8988T (cell line): ENCODE measurements at regions not wholly inside any gene's neighbourhood (a gene's known extent, or its start where the extent isn't known, plus 50 kb on each side); places are given as distances from the start of the nearest gene placed in this dataset.

Source experiments
- DNase-seq: peaks from one replicate; pipeline ENCODE4 v3.0.0; 2011

- no peak for DNase-seq
Measured at GRCh38 chr3:182609575-182610156, 183.6 kb upstream of the ATP11B start.

GRCh38 chr3:182612332-182612731 lies 181.0 kb upstream of the ATP11B start:
- DNase-seq: no peak

DNA sequence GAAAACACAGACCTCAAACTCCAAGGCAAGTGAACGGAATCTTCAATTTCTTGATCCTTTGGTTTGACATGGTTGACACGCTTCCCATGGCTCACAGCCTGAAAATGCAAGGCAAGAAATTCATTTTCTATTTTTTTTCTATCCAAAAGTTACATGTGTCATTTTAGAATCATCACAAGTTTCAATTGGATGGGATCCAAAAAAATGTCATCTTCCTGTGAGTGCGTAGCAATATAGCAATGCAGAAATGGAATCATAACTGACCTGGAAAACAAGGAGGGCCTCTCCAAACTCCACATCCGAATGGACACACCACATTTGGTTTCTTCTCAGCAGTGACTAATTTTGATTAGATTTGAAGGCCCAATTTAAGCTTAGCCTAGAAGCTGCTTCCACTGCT lies 175.8 kb upstream of the ATP11B start:
- DNase-seq: no peak

DNA sequence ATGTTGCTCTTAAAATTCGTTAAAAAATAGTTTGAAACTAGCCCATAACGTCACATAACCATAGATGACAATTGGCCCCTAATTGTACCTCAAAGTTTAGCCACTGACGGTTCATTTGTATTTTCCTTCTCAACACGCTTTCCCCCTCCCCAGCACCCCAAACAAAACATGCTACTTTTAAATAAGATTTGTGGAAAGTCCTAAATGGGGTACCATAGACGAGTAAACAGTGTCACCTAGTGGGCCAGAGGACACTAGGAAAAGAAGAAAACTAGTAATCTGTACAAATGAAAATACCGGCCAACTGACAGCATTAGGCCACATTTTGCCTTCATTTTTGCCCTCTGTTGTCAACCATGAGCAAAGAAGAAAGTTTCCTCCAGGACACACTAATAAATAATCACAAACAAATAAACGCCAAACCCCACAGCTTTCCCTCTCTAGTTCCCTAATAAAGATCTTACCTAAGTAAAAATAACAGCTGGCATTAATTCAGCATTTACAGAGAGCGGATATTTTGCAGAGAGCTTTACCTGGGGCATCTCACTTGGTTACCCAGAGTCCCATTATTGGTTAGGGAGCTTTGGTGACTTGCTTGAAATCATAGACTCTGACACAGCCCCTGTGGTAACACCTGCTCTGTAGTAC lies 175.1 kb upstream of the ATP11B start:
- no peak for DNase-seq

DNA sequence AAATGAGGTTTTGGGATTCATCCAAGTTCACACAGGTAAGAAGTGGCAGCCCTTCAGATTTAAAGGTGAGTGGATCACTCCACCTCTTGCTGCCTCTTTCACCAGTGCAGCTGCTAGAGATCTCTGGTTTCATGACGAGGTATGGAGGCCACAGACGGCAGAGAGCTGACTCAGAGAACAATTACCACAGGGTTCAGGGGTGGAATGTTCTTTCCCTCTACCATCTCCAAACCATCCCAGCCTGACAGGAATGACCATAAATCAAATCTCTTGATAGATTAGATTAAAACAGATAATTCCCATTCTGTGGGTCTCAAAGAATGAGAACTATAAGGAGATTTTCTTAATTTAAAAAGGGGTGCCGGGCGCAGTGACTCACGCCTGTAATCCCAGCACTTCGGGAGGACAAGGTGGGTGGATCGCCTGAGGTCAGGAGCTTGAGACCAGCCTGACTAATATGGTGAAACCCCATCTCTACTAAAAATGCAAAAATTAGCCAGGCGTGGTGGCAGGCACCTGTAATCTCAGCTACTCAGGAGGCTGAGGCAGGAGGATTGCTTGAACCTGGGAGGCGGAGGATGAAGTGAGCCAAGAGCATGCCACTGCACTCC lies 174.2 kb upstream of the ATP11B start:
- no peak for DNase-seq

DNA sequence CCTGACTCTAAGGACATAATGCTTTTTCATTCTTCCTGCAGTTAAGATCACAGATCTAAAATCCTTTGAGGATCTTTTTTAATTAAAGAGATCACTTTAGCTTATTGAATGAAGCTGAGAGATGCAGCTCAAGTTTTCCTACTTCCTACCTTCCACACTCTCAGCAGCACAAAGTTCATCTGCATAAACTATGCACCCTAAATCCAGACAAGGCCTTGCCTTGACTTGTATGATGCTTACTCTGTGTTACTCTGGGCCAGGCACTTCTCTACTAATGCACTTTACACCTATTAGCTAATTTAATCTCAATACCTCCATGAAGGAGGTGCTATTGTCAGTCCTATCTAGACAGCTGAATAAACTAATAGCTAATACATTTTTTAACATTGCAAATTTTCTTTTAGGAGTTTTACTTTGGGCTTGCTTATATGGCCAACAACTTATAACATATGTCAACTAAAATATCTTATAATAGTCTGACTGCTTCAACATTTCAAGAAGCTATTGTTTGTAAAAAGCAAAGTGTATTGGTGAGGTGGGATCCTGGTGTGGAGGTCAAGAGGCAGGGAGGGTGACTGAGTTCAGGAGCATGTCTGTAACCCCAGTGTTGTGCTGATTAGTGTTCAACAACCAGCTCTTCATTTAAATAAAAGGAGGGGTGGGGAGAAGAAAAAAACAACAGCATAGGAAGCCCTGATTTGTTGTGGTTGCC lies 172.4 kb upstream of the ATP11B start:
- DNase-seq: no peak

DNA sequence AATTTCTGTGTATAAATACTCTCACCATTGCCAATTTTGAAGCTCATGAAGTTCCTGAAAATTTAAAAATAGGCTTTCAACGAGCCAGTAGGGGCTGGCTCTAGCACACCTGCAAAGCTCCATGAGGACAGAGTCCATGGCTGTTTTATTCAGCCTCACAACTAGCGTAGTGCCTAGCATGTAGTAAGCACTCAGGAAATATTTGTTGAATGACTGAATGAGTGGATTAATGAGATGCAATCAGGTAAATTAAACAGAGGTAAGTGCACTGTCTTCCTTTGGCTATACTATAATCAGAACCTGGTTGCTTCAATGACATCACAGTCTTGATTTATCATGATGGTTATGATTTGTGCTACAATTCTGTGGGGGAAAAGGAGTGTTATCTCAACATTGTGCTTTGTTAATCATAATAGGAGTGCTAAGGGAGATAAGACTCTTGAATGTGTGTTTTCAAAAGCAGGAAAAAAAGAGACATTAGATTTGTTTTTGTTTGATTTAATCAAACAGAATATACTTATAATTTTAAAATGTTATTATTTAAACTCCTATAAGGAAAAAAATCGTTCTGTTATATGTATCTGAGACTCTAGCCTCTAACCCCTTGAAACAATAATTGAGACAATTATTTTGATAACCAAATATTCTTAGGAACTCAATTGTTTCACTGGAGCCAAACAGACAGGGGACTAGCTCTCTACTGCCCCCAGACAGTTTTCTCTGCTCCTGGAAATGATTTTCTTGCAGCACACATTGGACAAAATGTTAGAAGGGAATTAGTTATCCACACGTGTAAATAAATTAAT lies 171.7 kb upstream of the ATP11B start:
- DNase-seq: no peak

GRCh38 chr3:182622241-182622545 lies 171.1 kb upstream of the ATP11B start:
- DNase-seq: no peak

DNA sequence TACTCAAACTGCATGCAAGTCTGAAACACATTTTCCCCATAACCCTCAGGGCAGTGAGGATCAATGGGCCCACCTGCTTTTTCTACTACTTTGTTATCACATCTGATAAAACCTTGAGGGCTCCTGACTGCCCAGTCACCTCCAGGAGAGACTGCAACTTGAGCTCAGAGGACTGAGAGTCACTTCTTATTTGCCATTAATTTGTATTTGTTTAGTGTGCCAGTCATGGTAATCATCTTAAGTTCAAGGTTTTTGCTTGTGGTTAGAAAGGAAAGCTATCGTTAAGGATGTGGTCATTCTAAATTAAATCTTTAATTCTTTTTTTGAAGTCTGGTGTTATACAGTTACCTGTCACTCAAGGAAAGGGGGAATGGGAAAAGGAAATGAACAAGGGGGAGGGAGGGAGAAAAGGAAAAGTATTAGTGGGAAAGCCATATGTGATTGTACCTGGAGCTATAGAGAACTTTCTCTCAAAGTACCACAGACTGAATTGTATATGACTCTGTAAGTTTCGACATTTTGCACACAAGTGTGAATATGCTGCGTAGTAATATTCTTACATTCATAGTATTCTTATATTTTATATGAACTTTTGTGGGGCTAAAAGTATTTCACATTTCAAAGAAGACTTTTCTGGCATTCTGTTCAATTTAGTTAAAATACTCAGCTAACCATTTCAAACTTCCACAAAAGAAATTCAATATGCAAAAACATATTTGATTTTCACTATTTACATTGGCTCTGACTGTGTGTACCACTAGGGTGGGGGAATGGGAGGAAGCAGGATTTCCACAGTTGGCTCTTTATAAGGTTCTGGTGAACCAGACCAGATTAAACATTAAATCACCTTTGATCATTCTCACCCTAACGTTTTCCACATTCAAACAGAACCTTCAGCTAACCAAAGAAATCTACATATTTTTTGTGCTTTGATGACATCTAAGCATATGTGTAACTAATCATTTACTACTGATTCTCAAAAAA lies 166.5 kb upstream of the ATP11B start:
- no peak for DNase-seq

DNA sequence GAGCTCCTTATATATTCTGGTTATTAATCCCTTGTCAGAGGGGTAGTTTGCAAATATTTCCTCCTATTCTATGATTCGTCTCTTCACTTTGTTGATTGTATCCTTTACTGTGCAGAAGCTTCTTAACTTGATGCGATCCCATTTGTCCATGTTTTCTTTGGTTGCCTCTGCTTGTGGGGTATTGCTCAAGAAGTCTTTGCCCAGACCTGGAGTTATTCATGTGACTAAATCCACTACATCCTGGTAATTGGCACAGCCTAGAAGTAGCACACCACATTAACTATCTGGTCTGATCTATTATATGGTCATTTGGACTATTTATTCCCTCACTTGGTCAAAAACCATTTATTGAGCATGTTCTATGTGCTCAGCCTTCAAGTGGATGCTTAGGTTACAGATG lies 164.8 kb upstream of the ATP11B start:
- no peak for DNase-seq

GRCh38 chr3:182629521-182629920 lies 163.8 kb upstream of the ATP11B start:
- no peak for DNase-seq

DNA sequence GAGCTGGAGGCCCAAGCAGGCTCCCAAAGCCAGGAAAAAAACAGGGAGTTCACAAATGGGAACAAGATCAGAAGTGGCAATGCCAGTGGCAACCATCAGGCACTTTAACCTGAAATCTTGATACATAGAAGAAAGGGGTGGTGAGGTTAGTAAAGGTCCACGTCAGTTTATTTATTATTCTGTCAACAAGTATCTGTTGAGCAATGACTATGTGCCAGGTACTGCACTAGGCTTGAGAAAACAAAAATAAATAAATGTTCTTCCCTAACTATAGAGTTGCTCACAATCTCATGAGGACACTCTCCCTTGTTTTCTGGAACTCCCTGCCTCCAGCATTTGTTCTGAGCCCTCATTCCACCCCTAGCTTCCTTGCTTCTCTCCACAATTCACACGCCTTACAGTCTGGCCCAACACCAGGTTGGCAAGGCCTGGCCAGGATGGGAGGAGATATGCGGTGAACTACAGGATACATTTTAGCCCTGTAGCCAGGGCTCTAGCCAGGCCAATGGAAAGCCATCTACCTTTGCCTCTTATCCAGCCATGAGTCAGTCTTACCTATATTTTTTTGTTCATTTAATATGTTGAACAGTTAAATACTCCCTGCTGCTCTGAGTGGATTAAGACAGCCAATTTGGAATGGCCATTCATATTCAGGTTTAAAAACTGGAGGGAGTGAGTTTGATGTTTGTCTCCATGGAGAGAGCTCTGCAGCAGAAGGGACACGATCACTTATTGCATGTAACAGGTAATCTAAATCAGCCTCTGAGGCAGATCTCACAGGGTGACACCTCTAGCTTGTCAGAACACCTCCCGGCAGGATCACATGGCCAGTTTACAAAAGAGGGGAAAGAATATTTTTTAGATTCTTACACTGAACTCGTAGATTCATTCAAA lies 161.9 kb upstream of the ATP11B start:
- DNase-seq: no peak

GRCh38 chr3:182632077-182632393 lies 161.3 kb upstream of the ATP11B start:
- no peak for DNase-seq

DNA sequence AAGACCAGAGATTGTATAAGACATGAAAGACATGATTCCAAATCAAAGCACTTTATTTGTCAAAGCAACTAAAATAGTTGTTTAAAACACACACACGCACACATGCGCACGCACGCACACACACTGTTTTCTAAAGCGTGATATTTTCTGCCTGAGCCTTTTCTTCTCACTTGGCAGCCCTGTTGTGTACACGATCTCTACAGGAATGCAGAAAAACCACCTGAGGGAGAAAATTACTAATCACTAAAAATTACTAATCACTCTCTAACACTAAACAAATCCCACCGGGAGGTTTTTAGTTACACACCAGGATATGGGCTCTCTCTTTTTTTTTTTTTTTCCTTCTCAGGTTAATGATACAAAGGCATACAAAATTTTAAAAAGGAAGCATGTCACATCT lies 160.1 kb upstream of the ATP11B start:
- no peak for DNase-seq

GRCh38 chr3:182636646-182637045 lies 156.7 kb upstream of the ATP11B start:
- DNase-seq: no peak

DNA sequence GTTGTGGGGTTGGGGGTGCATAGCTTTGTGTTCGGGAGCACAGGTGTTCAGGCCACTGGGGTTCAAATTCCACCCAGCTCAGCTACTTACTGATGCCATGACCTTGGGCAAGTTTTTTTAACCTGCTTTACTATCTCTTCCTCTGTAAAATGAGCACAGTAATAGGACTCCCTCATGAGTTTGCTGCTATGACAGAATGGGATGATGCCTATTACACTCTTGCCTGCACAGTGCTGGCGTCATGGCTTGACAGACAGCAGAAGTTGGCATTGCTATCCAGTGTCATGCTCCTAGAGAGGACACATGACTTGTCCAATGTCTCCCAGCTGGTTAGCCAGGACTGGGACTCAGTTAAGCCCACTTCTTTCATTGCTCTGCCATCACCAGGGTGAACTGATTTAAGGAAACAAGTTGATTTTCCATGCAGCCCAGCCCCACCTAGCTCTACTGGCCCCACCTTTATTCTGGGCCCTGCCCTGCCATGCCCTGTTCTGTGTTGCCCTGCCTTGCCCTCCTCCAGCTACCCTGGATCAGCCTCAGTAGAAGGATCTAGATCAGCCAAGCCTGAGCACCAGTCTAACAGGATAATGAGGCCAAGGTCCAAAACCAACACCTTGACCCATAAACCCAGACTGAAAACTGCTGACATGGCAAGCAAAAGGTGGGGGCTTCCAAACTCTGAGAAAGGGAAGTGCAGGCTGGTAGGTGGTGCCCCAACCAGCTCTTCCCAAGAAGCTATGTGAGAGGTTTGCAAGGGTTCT lies 155.8 kb upstream of the ATP11B start:
- DNase-seq: no peak

DNA sequence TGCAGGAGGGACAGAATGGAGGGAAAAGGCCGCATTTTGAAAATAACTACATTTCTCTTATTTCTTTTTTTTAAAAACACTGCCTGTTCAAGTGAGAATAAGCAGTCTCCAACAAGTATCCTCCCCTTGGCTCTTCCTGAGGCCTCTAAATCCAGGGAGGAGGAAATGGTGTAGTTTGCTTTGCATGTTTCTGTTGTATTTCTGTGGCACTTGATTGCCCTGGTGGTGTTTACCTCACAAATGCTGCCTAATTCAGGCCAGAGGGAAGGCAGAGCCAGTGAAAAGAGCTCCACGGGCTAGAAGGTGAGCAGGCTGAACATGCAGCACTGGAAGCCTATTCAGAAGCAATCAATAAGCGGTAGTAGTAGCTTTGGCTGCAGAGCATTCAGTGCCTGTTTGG lies 149.3 kb upstream of the ATP11B start:
- no peak for DNase-seq

GRCh38 chr3:182644790-182645433 lies 148.4 kb upstream of the ATP11B start:
- DNase-seq: no peak

DNA sequence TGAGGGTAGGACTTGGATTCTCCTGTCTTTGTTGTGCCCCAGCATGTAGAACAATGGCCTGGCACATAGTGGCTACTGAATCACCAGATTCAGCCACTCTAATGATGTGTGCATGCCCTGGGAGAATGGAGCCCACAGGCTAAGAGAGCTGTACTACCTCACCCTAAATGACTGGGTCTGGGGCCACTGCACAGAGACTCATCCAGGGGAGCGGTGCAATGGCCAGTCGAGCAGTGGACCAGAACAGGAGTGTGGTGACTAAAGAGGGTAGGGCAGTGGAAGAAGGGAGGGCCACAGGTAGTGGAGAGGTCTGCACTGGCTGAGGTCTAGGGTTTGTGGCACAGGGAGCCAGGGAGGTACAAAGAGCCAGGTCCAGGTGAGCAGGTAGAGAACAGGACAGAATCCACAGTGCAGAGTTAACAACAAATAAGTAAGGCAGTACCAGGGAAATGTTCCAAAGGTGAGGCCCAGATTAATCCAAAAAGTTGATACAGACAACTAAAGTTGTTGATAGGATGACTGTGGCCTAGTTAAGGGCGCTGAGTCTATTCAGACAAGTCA lies 142.7 kb upstream of the ATP11B start:
- no peak for DNase-seq

- DNase-seq: no peak
Measured at GRCh38 chr3:182651461-182651860, 141.8 kb upstream of the ATP11B start.
